Coronary artery (tissue), 2 donors: ENCODE measurements at regions not wholly inside any gene's neighbourhood (a gene's known extent, or its start where the extent isn't known, plus 50 kb on each side); places are given as distances from the start of the nearest gene placed in this dataset.

Source experiments
- DNase-seq: peaks from one replicate; pipeline ENCODE4 v3.0.0-alpha.2; 2017; ENCODE audit warnings: low spot score
- H3K27ac ChIP-seq, 2 donors: fragments of 200-600 bp; sonication (generic); one replicate each; pipeline ENCODE4 v1.5.1; 2016 to 2019
- H3K4me3 ChIP-seq: fragments of 200-600 bp; sonication (generic); 2 replicates; pipeline ENCODE4 v1.5.1; 2016; ENCODE audit warnings: mild to moderate bottlenecking, moderate library complexity
- CTCF ChIP-seq: fragments of 200-600 bp; sonication (generic); IDR thresholded peaks from one replicate; pipeline ENCODE4 v1.5.1; 2019; ENCODE audit warnings: antibody characterized with exemption

- no peak overlapping the region for H3K27ac ChIP-seq
- no peak for TF ChIP-seq CTCF
- DNase-seq, result no peak
Measured at GRCh38 chr2:21687589-21687988, 563.8 kb downstream of the TDRD15 start.

GRCh38 chr2:21690005-21690404 lies 566.2 kb downstream of the TDRD15 start:
- H3K27ac ChIP-seq, result no peak overlapping the region
- no peak overlapping the region for H3K4me3 ChIP-seq
- no peak for DNase-seq
- no peak for TF ChIP-seq CTCF

More at GRCh38 chr2:21687589-21687988, 563.8 kb downstream of the TDRD15 start:
- H3K4me3 ChIP-seq, result no peak overlapping the region

DNA sequence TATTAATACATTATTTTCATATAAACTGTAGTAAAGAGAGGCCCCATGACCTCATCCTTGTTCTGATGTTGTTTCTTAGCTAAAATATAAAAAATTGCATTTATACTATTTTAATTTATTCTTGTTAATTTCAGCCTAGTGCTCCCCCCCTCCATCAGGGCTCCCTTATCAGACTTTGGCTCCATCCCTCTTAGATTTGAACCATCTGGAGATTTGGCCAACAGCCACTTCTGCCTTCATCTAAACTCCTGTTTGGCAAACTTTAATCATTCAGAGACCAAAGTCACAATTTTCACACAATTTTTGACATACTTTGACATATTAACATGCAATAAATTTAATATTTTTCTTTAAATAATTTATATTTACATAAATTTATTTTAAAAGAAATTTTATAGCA lies 569.3 kb downstream of the TDRD15 start:
- H3K4me3 ChIP-seq, result no peak overlapping the region
- TF ChIP-seq CTCF, result no peak
- DNase-seq, result no peak
- H3K27ac ChIP-seq, result no peak overlapping the region

GRCh38 chr2:21694079-21694878 lies 570.5 kb downstream of the TDRD15 start:
- TF ChIP-seq CTCF, result no peak
- no peak for DNase-seq
- no peak overlapping the region for H3K4me3 ChIP-seq
- no peak overlapping the region for H3K27ac ChIP-seq

GRCh38 chr2:21696900-21697299 lies 573.1 kb downstream of the TDRD15 start:
- Histone ChIP-seq H3K27ac (no peak overlapping the region), H3K4me3 (no peak overlapping the region)
- TF ChIP-seq CTCF, result no peak
- DNase-seq, result no peak

DNA sequence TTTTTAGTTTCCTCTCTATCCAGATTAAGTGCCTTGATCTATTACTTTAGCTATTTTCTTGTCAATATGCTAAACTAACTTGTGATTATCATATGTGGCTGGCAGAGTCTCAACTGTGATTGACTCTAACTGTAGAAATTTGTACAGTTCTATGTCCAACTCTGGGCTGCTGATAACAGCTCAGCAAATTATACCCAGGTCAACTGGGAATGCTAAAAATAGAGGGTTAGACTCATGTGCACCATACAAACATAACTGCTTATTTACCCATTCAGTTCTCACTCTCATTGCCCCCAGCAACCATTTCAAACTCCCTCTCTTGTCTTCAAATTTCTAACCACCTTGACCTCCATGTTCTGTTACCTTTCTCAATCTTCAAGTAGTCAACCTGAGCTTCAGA lies 576.9 kb downstream of the TDRD15 start:
- Histone ChIP-seq H3K27ac (no peak overlapping the region), H3K4me3 (no peak overlapping the region)
- DNase-seq, result no peak
- no peak for TF ChIP-seq CTCF

DNA sequence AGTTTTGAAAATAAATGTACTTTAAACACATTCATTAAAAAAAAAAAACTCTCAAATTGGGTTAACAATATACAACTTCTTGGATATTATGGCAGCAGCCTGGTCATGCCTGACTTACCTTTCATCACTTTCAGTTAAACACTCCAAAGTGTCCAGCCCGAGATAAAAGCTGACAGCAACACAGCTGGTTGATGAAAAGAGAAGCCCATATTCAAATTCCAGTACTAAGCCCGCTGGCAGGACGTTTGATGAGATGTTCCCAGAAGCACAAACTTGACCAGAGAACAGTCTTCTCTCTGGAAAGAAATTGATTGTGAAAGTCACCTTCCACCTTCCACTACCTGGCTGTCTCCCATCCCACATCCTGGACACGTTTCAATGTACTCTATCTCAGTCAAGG lies 586.3 kb downstream of the TDRD15 start:
- Histone ChIP-seq H3K27ac (no peak overlapping the region), H3K4me3 (no peak overlapping the region)
- DNase-seq, result no peak
- TF ChIP-seq CTCF, result no peak
